HCT116 (cell line): ENCODE measurements at regions not wholly inside any gene's neighbourhood (a gene's known extent, or its start where the extent isn't known, plus 50 kb on each side); places are given as distances from the start of the nearest gene placed in this dataset.

Experiments used
- ATAC-seq: fragments of 200-7000 bp; cut with Tn5 transposase; 2 replicates; pipeline ENCODE4 v1.9.1; 2020; ENCODE audit warnings: mild to moderate bottlenecking, moderate library complexity
- BruUV-seq: library from RNA; stranded (reverse); fragments of 400-500 nt; replicated peaks from 2 replicates; lab custom pipeline; 2021; lab: Mats Ljungman, UMichigan
- CTCF ChIA-PET: fragments of 300-600 bp; sonication (Branson Sonifier 250); formaldehyde crosslinking; loops from one replicate; lab custom pipeline; 2021; ENCODE audit warnings: antibody characterized with exemption; lab: Charles Lee
- POLR2A ChIA-PET: fragments of 300-600, 350-600 bp; sonication (Branson Sonifier 250); formaldehyde crosslinking; loops from one replicate; lab custom pipeline; 2021; ENCODE audit warnings: antibody characterized with exemption; lab: Charles Lee
- RAD21 ChIA-PET, 2 experiments: fragments of 300-600 bp; sonication (Branson Sonifier 250); formaldehyde crosslinking; loops; one replicate each; lab custom pipeline; 2023; ENCODE audit warnings: low total read pairs in 2 of 2; ENCODE audit not compliant: uncharacterized antibody in 2 of 2, unreplicated experiment in 2 of 2, low non-redundant PET in 1 of 2; lab: Charles Lee
- DNase-seq: peaks from one replicate; pipeline ENCODE4 v3.0.0-alpha.2; 2010; ENCODE audit warnings: low read depth, low spot score
- H2AFZ ChIP-seq: fragments of 200-600 bp; shearing (Covaris generic), sonication (generic); 2 replicates; pipeline ENCODE4 v1.6.1; 2017; ENCODE audit warnings: low read depth, mixed run types, mixed read lengths, antibody characterized with exemption, low read length; ENCODE audit not compliant: poor library complexity, severe bottlenecking
- H3K27ac ChIP-seq: 2 replicates; pipeline ENCODE4 v1.5.1; 2012; ENCODE audit warnings: low read depth, low read length
- H3K27me3 ChIP-seq: fragments of 200-600 bp; sonication (generic); 2 replicates; pipeline ENCODE4 v1.6.1; 2016; ENCODE audit warnings: mixed run types, low read length, mixed read lengths; ENCODE audit not compliant: insufficient read depth
- H3K36me3 ChIP-seq, 2 experiments: fragments of 200-500 bp in 1 of 2; fragments of 200-600 bp in 1 of 2; sonication (Bioruptor generic) in 1 of 2; sonication (generic) in 1 of 2; 2 replicates each; pipeline versions ENCODE4 v1.5.1 to v1.6.1; 2014 to 2016; ENCODE audit warnings: low read length in 2 of 2, inconsistent platforms in 1 of 2, mixed read lengths in 1 of 2, mixed run types in 1 of 2; ENCODE audit not compliant: insufficient read depth in 2 of 2, control insufficient read depth in 1 of 2
- H3K4me1 ChIP-seq, 2 experiments: fragments of 200-600 bp in 1 of 2; sonication (generic) in 1 of 2; 2 replicates each; pipeline versions ENCODE4 v1.5.1 to v1.6.1; 2012 to 2017; ENCODE audit warnings: low read length in 2 of 2, inconsistent platforms in 1 of 2, mild to moderate bottlenecking in 1 of 2, mixed read lengths in 1 of 2, mixed run types in 1 of 2, moderate library complexity in 1 of 2; ENCODE audit not compliant: insufficient read depth in 2 of 2, control insufficient read depth in 1 of 2
- H3K4me2 ChIP-seq: fragments of 200-600 bp; sonication (generic); 2 replicates; pipeline ENCODE4 v1.6.1; 2017; ENCODE audit warnings: mixed run types, low read length, mixed read lengths
- H3K4me3 ChIP-seq, 2 experiments: fragments of 200-600 bp in 1 of 2; sonication (generic) in 1 of 2; replicated peaks in 1 of 2; 2 replicates each; pipeline ENCODE4 v1.5.1; 2011 to 2016; ENCODE audit warnings: low read length in 2 of 2, control low read depth in 1 of 2, low read depth in 1 of 2, mild to moderate bottlenecking in 1 of 2, mixed read lengths in 1 of 2, mixed run types in 1 of 2
- H3K79me2 ChIP-seq: fragments of 200-600 bp; sonication (generic); 2 replicates; pipeline ENCODE4 v1.6.1; 2017; ENCODE audit warnings: mild to moderate bottlenecking, mixed run types, low read length, moderate library complexity, mixed read lengths; ENCODE audit not compliant: insufficient read depth
- H3K9ac ChIP-seq: fragments of 200-600 bp; sonication (generic); 2 replicates; pipeline ENCODE4 v1.6.1; 2016; ENCODE audit warnings: low read length, mixed read lengths
- H3K9me2 ChIP-seq: fragments of 200-600 bp; sonication (generic), shearing (Covaris generic); 2 replicates; pipeline ENCODE4 v1.6.1; 2017; ENCODE audit warnings: mixed run types, mild to moderate bottlenecking, moderate library complexity; ENCODE audit not compliant: insufficient read depth
- H3K9me3 ChIP-seq, 2 experiments: fragments of 200-500 bp in 1 of 2; fragments of 200-600 bp in 1 of 2; sonication (Bioruptor generic) in 1 of 2; sonication (generic) in 1 of 2; 2 replicates each; pipeline ENCODE4 v1.6.1; 2014 to 2017; ENCODE audit warnings: low read length in 2 of 2, mixed read lengths in 2 of 2, inconsistent platforms in 1 of 2, low read depth in 1 of 2, mild to moderate bottlenecking in 1 of 2, mixed run types in 1 of 2, moderate library complexity in 1 of 2; ENCODE audit not compliant: control insufficient read depth in 1 of 2, insufficient read depth in 1 of 2
- H4K20me1 ChIP-seq: fragments of 200-600 bp; sonication (generic), shearing (Covaris generic); 2 replicates; pipeline ENCODE4 v1.6.1; 2017; ENCODE audit warnings: mixed run types, mild to moderate bottlenecking, moderate library complexity; ENCODE audit not compliant: insufficient read depth
- CBX3 ChIP-seq: IDR thresholded peaks from 2 replicates; pipeline ENCODE4 v1.6.1; 2012; ENCODE audit warnings: low read depth
- CEBPB ChIP-seq: IDR thresholded peaks from 2 replicates; pipeline ENCODE4 v1.6.1; 2012; ENCODE audit warnings: low read depth
- CTCF ChIP-seq, 3 experiments: fragments of 200-600 bp in 1 of 3; sonication (generic) in 1 of 3; IDR thresholded peaks in 2 of 3; conservative IDR thresholded peaks in 1 of 3; 2 replicates each; pipeline ENCODE4 v1.5.1; 2012 to 2017; ENCODE audit warnings: low read depth in 2 of 3, low read length in 2 of 3, antibody characterized with exemption in 1 of 3, borderline replicate concordance in 1 of 3, control low read depth in 1 of 3, mild to moderate bottlenecking in 1 of 3, mixed read lengths in 1 of 3, mixed run types in 1 of 3, moderate library complexity in 1 of 3; ENCODE audit not compliant: insufficient read depth in 1 of 3
- EGR1 ChIP-seq: IDR thresholded peaks from 2 replicates; pipeline ENCODE4 v1.6.1; 2012; ENCODE audit warnings: low read depth
- ELF1 ChIP-seq: IDR thresholded peaks from 2 replicates; pipeline ENCODE4 v1.6.1; 2012; ENCODE audit warnings: low read depth, borderline replicate concordance
- EZH2 ChIP-seq: fragments of 200-600 bp; sonication (generic); IDR thresholded peaks from 2 replicates; pipeline ENCODE4 v1.6.1; 2017; ENCODE audit warnings: antibody characterized with exemption, mixed run types
- EZH2phosphoT487 ChIP-seq: fragments of 200-600 bp; IDR thresholded peaks from 2 replicates; pipeline ENCODE4 v1.6.1; 2018; ENCODE audit warnings: antibody characterized with exemption, borderline replicate concordance
- FOSL1 ChIP-seq: IDR thresholded peaks from 2 replicates; pipeline ENCODE4 v1.6.1; 2012; ENCODE audit warnings: low read depth
- JUND ChIP-seq: IDR thresholded peaks from 2 replicates; pipeline ENCODE4 v1.6.1; 2012
- POLR2A ChIP-seq: IDR thresholded peaks from 2 replicates; pipeline ENCODE4 v1.7.0; 2011; ENCODE audit warnings: borderline replicate concordance; ENCODE audit not compliant: insufficient read depth, insufficient read length; ENCODE audit errors: extremely low read depth
- POLR2AphosphoS5 ChIP-seq: IDR thresholded peaks from 2 replicates; pipeline ENCODE4 v1.6.1; 2011; ENCODE audit warnings: mild to moderate bottlenecking, low read depth, low read length, moderate library complexity
- SIN3A ChIP-seq: IDR thresholded peaks from 2 replicates; pipeline ENCODE4 v1.6.1; 2012; ENCODE audit warnings: low read depth
- SP1 ChIP-seq: IDR thresholded peaks from 2 replicates; pipeline ENCODE4 v1.6.1; 2012; ENCODE audit warnings: low read depth
- SRF ChIP-seq: IDR thresholded peaks from 2 replicates; pipeline ENCODE4 v1.6.1; 2012; ENCODE audit warnings: low read depth
- TCF7L2 ChIP-seq: IDR thresholded peaks from 2 replicates; pipeline ENCODE4 v1.7.0; 2011; ENCODE audit warnings: borderline replicate concordance, inconsistent platforms; ENCODE audit not compliant: insufficient read depth, insufficient read length; ENCODE audit errors: extremely low read depth
- YY1 ChIP-seq: IDR thresholded peaks from 2 replicates; pipeline ENCODE4 v1.6.1; 2011; ENCODE audit warnings: low read length, low read depth, moderate library complexity, mild to moderate bottlenecking; ENCODE audit not compliant: insufficient replicate concordance; ENCODE audit errors: extremely low read depth
- ZFX ChIP-seq: fragments of 450-650 bp; IDR thresholded peaks from 2 replicates; pipeline ENCODE4 v1.6.1; 2017
- ZNF274 ChIP-seq: fragments of 200-500 bp; sonication (Bioruptor generic); IDR thresholded peaks from 2 replicates; pipeline ENCODE4 v1.6.1; 2014; ENCODE audit warnings: mild to moderate bottlenecking, low read depth, low read length, inconsistent platforms
- intact Hi-C: fragments of 100-400 bp; cut with micrococcal nuclease; formaldehyde crosslinking; loops from 2 replicates; pipeline ENCODE4 v1.10.0; 2022
- TF ChIP-seq, protein P1 (sequence below): IDR thresholded peaks from 2 replicates; pipeline ENCODE4 v1.6.1; 2012

GRCh38 chr2:114082731-114083433 lies 193.0 kb downstream of the ACTR3 start:
- no peak overlapping the region for H3K4me2 ChIP-seq
- DNase-seq = no peak
- no peak overlapping the region for H3K27ac ChIP-seq

More at GRCh38 chr2:114082731-114083433, 193.0 kb downstream of the ACTR3 start:
- Histone ChIP-seq H2AFZ (no peak overlapping the region), H3K9ac (no peak overlapping the region), H3K9me2 (no peaks in the 10 kb centered on the region), H4K20me1 (no peaks in the 10 kb centered on the region), H3K4me1 (no peaks in the 10 kb centered on the region), H3K9me3 (no peaks in the 10 kb centered on the region), H3K36me3 (no peaks in the 10 kb centered on the region), H3K27me3 (no peaks in the 10 kb centered on the region), H3K79me2 (no peaks in the 10 kb centered on the region), H3K4me3 (no peak overlapping the region)
- ATAC-seq = no peak
- TF ChIP-seq, protein P1, sequence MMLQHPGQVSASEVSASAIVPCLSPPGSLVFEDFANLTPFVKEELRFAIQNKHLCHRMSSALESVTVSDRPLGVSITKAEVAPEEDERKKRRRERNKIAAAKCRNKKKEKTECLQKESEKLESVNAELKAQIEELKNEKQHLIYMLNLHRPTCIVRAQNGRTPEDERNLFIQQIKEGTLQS = no peak
- TF ChIP-seq EZH2phosphoT487 (no peak), FOSL1 (no peak), CTCF (IDR thresholded peaks at IDR 0.05 in 2 of 3, conservative IDR thresholded peaks at IDR 0.05 in 1 of 3; ENCODE audit: borderline replicate concordance in 1 of 3, insufficient read depth in 1 of 3, low read depth in 2 of 3, low read length in 2 of 3) (no peak), YY1 (no peak), CEBPB (no peak), POLR2AphosphoS5 (no peak), TCF7L2 (no peak), EGR1 (no peak), JUND (no peak), CBX3 (no peak), SRF (no peak), SP1 (no peak), ZNF274 (no peak), SIN3A (no peak), ZFX (no peak), POLR2A (no peak), EZH2 (no peak), ELF1 (no peak)
- RAD21 ChIA-PET = no interaction called here
- CTCF ChIA-PET = no interaction called here
- no TSS peak for BruUV-seq
- POLR2A ChIA-PET = no interaction called here
- intact Hi-C loops = no loop called here
